HG03439 (cell line): ENCODE measurements at regions not wholly inside any gene's neighbourhood (a gene's known extent, or its start where the extent isn't known, plus 50 kb on each side); places are given as distances from the start of the nearest gene placed in this dataset.

Source experiments
- ATAC-seq: cut with Tn5 transposase; IDR thresholded peaks from one replicate; pipeline ENCODE4 v1.9.1; 2021; ENCODE audit warnings: mild to moderate bottlenecking, moderate library complexity; ENCODE audit not compliant: unreplicated experiment

DNA sequence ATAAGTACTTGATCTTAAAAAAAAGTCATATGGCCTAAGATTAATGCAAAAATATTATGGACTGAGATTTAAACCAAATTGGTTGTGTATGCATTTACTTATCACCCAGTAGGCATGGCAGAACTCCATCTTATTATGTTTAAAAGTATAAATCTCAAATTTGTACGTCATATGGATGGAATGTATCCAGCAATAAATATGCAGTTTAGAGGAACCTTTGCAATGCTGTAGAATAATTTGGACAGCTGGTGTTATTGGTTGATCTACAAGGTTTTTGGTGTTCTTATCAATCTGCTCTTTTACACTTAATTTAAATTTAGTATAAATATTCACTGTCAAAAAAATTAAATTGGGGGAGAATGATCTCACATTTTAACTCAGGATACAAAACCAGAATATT lies 640.2 kb downstream of the SATB2 start:
- no peak for ATAC-seq

DNA sequence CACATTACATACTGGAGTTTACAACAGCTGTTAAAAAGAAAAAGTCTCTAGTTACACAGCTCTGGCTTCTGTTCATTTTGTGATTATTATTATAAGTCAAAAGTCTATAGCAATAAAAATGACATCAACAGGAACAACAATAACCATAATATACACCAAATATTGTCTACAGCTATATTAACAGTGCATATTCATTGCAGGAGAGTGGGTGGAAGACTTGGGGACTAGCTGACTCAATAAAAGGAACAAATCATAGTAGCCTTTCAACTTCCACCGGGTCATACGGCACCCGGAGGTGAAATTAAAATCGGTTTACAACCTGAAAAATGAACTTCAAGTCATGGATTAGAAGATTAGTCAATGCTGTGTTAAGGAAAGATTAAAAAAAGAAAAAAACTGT lies 642.1 kb downstream of the SATB2 start:
- ATAC-seq = no peak

DNA sequence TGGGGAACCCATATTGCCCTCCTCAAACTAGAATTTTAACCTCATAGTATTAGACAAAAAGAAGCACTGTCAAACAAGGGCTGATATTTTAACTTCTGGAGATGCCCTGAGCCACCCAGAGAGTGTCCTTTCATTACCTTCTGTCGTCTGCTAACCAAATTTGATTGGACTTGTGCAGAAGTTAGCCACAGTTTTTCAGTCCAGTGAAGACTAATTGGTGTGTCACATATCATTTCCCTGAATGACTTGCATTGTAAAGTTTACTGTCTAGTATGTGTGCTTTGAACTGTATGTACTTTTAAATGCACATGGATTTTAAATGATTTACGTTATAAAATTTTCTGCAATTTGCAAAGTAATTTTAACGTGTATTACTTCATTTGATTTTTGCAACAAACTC lies 646.5 kb downstream of the SATB2 start:
- ATAC-seq = no peak

DNA sequence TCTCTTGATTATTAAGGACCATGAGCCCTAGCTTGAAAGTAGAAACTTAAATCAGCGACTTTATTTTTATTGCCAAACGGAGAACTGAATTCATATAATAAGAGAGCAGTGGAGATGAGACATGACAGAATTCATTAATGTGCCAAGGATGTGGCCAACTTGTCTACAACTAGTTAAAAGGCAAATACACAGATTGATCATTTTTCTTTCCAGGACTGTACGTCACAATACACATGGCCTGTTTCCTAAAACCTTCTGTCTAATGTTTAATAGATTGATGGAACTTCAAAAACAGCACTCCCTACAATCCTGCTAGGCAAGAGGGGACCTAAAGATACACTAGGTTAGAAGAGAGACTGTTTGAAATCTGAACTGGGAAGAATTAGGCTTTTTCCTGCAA lies 647.8 kb downstream of the SATB2 start:
- no peak for ATAC-seq

DNA sequence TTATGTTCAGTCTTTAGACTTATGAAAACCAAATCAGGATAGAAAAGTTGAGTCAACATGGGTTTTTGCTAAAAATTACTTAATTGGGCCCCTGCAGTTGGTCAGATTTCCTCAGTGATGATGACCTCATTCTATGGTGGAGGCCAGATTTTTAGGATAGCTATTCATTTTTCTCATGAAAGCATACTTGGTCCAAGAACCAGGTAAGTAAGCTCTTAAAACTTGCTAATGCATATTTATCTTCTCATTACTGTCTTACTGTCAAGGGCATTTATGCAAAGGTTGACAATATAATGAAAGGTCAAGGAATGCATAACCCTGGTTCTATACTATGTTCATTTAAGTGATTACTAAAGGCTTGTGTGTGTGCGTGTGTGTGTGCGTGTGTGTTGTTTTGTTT lies 650.6 kb downstream of the SATB2 start:
- no peak for ATAC-seq

DNA sequence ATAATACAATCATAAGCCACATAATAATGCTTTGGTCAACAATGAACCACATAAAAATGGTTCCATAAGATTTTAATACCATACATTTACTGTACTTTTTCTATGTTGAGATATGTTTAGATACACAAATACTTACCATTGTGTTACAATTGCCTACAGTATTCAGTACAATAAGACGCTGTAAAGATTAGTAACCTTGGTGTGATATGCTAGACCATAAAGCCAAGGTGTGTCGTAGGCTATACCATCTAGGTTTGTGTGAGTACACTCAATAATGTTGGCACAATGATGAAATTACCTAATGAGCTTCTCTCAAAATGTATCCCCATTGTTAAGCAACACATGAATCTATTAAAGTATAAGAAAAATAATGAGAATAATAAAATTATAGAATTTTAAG lies 662.3 kb downstream of the SATB2 start:
- ATAC-seq = no peak

DNA sequence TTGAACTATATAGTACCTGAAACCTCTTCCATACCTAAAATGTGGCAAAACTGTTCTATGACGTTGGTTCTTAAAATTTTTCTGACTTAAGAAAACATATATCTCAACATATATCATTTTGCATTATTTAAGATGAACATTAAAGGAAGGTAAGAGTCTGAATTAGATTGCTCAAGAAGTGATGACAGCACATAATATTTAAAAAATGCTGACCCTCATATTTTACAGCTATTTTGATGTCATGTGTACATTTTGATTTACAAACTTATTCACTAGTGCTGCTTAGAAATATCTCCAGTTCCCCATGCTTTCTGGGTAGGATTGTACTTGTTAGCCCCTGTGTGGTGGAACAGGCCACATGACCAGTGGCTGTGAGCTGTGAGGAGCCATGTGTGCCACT lies 666.1 kb downstream of the SATB2 start:
- no peak for ATAC-seq

DNA sequence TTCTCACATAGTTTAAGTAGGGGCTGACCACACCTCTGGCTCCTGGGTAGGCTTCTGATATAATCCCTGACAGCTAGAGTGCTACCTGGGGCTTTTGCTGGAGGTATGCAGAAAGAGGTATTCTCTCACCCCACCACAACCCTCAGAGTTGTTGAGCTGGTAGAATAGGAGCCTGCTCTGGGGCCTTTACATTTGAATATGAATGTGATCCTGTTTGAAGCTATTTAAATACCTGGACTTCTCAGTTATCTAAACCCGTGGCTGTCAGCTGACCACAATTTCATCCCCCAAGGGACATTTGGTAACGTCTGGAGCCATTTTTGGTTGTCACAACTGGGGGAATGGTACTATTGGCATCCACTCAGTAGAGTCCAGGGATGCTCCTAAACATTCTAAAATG lies 669.1 kb downstream of the SATB2 start:
- no peak for ATAC-seq

DNA sequence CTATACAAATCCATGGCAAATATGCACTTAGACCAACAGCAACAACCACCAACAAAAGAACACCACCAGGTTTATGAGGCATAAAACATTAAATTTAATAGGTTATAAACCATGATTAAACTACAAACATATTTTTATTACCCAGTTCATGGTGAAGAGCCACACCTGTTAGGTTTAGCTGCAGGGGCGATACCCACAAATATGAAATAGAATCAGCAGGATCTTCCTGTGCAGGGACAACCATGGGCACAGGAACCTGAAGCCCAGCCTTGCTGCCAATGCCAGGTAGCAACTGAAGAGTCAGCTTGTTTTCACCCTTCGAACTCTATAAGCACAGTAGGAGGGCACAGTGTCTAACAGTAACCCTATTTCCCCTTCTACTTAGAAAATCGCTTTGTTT lies 675.0 kb downstream of the SATB2 start:
- ATAC-seq = no peak

DNA sequence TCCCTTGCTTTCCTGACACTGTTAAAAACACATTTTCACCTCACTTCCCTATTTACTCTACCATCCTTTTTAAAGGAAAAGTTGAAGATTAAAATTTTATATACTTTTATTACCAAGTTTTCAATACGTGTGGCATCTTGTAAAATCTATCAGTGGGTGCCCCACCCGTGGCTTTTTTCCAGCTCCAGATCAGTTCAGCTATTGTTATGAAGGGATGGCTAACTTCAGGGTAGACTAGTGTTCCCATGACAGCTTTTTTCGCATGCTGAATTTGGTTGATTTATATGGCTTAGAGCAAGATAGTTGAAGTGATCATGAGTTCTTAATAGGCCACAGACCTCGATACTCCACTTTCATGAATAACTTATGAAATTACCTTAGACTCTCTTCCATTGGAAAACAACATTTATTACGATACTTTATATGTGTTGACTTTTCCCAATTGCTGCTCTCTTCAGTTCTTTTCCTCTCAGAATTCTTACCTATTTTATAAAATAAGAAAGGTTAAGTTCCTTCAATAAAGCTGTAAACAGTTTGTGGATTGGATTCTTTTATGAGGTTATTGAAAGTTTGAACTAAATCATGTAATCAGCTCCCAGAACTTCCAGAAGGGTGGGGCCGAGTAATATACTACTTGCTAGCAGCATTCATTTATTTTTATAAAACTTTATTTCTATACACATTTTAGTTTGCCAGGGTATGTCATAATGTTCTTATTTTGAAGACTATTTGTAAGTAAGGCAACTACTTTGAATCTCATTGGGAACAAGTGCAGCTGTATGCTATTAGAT lies 680.9 kb downstream of the SATB2 start:
- ATAC-seq = no peak

DNA sequence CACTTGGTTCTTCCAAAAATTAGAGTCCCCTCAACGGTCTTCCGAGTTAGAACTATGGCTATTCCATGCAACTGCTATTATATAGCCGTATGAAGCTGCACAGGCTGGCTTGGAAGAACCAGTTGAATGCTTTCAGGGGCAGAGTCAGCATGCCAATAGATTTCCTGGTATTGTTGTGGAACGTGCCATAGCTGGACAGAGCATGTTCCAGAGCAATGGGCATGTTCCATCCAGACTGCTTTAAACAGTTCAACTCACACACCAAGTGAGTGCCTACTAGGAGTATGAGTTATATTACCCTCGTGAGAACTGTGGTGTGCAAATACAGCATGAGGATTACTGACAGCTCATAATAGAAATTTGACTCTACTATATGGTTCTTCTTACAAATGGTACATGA lies 682.0 kb downstream of the SATB2 start:
- ATAC-seq = no peak

DNA sequence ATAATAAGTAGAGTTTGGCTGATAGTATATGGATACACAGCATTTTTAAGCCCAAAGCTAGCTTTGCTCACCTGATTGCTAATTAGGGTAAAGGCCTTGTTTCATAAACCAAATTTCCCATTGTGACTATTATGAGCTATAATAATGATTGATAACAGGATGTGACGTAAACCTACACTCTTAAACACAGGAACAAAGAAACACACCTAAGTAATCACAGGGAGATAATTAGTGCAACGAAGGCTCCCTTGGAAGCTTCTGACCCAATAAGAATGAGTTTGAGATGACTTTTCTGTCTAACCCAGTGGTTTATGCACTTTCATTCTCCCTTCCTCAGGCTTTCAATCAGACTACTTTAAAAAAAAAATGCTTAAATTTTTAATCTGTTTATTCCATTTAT lies 683.2 kb downstream of the SATB2 start:
- no peak for ATAC-seq

DNA sequence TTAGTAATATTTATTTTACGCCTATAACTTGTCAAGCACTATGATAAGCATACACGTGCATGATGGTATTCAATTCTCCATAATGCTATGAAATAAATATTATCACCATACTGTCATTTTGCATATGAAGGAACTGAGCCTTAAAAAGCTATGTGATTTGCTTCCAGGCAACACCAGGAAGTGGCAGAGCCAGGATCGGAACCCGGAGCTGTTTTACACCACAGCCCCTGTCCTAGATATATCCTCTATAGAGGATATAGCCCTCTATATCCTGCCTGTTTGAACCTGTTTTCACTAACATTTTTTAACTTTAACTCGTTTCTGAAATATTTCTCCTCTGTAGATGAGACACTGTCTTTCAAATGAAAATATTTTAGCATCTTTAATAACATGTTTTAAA lies 690.0 kb downstream of the SATB2 start:
- ATAC-seq = no peak

DNA sequence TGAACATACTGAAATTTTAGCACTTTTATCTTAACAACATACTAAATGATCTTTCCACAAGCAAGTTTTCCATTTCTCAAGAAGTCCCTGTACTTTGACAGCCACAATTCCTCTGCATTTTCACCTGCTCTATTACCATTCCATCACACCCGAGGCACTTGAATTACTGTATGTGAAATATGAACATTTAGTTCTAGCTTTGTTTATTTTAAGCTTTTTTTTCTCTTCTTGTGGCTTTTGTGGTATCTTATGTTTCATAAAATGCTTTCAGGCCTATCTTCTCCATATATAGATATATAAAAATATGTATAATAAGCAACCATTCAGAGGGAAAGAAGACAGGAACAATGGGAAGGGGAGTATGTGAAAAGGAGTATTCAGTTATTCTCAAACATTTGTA lies 693.9 kb downstream of the SATB2 start:
- no peak for ATAC-seq

DNA sequence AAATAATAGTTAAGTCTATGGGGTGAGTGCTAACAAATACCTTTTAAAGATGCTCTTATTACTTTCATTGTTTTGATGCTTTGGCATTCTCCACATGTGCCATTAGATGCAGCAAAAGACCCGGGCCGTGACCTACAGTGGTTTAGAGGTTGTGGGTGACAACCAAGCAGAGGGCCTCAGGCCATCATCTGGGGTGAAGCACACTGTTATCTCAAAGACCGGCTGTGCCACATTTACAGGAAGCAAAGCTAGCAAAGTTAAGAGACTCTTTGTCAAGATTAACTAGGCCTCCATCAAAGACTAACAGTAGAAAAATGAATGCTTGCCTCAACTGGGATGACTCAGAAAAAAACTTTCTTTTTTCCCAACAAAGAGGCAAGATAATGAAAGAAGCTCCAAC lies 695.3 kb downstream of the SATB2 start:
- ATAC-seq = no peak

DNA sequence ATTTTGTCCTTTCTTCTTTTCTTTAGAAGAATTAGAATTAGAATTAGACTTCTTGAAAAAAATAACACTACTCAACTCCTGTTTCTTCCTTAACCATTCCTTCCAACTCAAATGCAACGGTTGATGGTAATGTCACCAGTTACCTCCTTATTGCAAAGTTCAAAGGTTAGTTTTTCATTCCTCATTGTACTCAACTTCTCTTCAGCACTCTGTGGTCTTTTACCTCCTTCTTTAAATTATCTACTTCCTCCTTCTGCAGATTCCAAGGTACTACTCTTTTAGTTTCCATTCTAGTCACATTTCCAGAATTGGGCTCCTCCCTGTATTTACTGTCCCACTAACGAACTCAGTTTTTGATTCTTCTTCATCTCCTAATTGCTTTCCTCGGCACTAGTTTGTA lies 700.7 kb downstream of the SATB2 start:
- ATAC-seq = no peak

DNA sequence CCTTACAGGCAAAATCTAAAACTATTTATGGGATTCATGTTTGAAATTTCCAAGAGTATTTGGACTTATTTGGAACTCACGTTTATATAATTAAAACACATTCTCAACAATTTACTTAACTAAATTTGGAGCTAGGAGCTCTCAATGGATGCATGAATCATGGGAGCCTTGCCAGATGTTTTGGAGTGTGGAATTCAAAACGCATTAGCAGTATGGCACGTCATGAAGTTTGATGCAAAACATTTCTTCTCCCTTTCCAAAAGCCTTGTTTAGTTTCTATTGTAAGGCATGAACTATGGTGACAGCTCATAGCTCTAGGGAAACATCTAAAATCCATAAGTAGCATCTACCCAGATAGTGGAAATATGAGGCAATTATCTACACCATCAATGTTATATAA lies 701.6 kb downstream of the SATB2 start:
- no peak for ATAC-seq

DNA sequence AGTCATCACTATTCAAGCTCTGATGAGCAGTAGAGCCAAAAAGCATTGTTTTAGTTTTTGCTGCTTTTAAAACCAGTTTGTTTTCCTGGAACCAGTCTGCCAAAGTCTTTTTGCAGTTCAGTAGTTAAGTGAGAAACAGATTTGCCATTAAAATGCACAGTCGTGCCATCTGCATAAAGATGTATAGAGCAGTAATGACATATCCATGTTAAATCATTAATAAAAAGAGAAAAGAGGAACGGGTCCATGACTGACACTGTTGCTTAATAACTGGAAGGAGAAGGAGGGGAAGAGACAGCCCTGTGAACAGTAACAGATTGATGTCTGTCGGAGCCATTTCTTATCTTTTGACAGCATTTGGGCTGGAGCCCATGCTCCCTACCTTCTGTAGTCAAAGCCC lies 704.6 kb downstream of the SATB2 start:
- no peak for ATAC-seq

DNA sequence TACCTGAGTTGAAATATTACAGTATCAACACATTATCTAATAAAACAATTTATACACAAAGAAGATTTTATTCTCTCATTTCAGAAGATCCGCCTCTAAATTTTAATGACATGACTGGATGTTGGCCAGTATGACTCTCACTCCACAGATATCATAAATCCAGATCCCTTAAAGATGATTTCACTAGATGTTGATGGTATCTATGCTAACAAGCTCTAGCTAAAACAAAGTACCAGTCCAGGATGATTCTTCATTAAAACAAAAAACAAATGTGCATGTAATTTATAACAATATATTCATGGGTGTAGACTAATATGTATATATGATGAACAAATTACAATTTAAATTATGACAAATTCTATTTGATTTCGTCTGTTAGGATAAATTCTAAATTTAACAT lies 708.4 kb downstream of the SATB2 start:
- ATAC-seq = no peak

DNA sequence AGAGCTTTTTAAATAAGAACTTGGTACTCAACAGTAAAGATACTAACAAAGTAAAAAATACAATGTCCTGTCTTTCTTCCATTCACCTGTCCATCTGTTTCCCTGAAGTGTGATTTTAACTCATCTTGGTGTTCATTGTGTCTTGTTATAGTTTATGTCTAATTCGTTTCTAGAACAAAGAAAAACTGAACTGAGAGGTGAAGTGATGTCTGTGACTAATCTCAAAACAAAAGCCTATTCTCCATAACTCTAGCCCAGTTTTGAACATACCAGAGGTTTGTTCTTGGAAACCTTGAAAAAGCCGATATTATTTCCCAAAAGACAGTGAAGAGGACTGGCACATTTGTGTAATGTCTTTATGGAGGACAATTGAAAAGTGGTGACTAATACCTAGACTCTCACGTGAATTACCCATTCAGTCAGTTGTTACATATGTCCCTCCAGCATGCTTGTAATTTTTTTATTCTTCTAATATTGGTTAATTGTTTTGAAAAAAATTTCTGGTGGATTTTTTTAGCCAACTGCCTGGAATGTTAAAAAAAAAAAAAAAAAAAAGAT lies 725.8 kb downstream of the SATB2 start:
- ATAC-seq = no peak

DNA sequence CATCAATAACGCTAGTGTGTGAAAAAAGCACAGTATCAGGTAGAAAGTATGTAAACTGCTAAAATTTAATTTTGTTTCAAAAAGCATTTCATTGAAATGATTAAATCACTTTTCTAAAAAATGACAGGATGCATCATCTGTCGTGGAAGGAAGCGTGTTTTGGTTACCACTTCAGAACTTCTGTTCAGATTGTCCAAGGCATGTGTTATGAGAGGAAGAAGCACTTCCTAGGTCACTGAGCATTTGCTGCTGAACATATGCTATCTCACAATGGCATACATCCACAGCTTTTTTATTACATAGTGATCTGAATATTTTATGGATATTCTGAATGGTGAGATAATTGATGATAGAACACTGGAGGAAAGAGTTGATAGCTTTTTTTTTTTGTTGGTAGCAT lies 737.5 kb downstream of the SATB2 start:
- no peak for ATAC-seq

DNA sequence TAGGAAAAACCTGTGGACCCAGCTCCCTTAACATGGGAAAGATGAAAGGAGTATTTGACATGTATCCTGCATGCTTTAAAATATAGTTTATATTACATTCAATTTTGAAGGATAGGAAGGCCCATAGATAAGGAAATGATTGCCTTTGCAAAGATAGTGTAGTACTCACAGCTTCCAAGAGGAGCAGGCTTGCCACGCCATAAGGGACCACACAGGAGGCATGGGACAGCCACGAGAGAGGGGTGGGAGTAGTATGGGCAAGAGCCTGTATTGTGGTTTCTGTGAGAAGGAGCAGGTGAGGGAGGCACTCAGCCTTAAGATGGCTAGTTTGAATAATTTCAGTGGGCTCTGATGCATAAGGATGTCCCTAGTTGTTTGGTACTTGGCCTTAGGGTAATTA lies 740.3 kb downstream of the SATB2 start:
- no peak for ATAC-seq

DNA sequence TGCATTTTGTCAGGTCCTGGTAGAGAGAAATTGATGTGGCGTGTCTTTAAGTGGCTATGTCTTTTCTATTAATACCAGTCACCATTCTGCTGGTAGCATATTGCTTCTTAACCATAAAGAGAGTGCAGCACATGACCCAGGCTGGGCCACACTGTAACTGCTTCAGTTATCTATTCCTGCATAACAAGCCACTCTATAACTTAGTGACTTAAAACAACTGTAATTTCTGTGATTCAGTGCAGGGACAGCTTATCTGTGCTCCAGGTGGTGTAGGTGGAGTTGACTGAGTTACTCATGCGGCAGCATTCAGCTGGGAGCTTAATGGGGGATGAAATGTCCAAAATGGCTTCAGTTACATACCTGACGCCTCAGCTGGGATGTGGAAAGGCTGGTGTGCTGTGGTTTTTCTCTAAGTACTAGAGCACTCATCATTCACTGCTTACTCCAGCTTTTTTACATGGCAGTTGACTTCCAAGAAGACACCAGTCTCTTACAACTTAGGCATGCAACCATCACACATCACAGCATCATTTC lies 742.4 kb downstream of the SATB2 start:
- ATAC-seq = no peak
